ENCODE measurements at regions not wholly inside any gene's neighbourhood (a gene's known extent, or its start where the extent isn't known, plus 50 kb on each side); places are given as distances from the start of the nearest gene placed in this dataset.

GRCh38 chr10:7006566-7006965 lies 404.3 kb downstream of the SFMBT2 start:
- TF ChIP-seq CTCF (IDR thresholded peaks at IDR 0.05), result no peak
- TF ChIP-seq POLR2A (IDR thresholded peaks at IDR 0.05), result no peak

Measured in transverse colon (tissue), 3 donors.